ENCODE measurements at regions not wholly inside any gene's neighbourhood (a gene's known extent, or its start where the extent isn't known, plus 50 kb on each side); places are given as distances from the start of the nearest gene placed in this dataset.

DNA sequence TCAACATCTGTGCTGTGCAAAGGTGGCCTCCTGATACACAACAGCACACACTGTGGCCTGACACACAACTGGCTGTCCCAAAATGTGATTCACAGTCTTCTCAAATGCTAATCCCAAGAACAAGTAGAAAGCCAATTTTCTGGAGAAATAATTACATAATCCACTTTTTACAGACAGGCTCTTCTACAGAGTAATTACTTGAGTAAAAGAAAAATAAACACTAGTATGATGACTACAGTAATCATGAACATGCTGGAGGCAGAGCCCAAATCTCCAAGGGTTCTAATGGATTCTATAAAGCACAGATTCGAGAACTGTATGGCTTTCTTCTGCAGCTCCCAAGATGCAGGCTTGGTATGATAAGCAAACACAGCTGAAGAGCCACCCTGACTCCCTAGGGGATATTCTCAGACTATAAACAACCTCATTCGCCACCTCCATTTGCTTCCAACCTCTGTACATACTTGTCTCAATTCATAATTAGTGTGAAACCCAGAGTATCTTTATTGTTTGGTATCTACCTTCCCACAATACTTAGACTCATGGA, 81.9 kb downstream of the SIPA1L2 start:
- TF ChIP-seq GATA3 (IDR thresholded peaks at IDR 0.05; ENCODE audit: low read depth, low read length) (no peak), GATA2 (IDR thresholded peaks at IDR 0.05; ENCODE audit: low read depth, low read length) (no peak)

DNA sequence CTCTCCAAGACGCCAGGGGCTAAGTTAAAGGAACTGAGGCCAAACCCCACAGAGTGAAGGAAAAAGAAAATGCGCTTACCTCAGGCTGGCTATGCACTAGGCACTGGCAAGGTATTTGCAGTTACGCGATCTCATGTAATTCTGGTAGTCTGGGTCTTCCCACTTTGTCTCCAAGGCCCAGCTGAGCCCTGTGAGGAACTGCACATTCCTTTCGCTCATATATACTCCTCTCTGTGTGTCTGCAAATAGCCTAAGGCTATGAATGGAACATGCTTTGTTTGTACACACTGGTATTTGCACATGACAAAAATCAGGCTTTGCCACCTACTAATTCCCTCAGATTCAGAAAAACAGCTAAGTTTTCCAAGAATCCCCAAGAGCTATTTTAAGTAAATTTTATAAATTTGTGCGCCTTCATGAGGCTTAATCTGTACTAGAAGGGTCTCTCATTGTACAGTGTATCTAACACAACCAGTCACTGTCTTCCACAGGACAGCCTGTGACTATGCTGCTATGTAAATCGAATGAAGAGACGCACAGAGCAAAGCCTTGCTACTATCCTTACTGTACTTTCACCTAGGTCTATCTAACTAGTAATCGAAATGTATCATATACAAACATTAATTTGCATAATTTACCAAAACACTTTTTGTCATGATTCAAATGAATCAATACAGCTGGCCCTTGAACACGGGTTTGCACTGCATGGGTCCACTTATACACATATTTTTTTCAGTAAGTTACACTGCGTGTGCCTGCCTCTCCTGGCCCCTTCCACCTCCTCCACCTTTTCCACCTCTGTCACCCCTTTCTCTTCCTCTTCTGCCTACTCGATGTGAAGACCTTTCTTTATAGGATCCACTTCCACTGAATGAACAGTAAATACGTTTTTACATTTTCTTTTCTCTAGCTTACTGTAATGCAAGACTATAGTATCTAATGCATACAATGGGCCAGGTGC, 87.0 kb downstream of the SIPA1L2 start:
- TF ChIP-seq GATA3 (IDR thresholded peaks at IDR 0.05; ENCODE audit: low read depth, low read length) (no peak), GATA2 (IDR thresholded peaks at IDR 0.05; ENCODE audit: low read depth, low read length) (no peak)

DNA sequence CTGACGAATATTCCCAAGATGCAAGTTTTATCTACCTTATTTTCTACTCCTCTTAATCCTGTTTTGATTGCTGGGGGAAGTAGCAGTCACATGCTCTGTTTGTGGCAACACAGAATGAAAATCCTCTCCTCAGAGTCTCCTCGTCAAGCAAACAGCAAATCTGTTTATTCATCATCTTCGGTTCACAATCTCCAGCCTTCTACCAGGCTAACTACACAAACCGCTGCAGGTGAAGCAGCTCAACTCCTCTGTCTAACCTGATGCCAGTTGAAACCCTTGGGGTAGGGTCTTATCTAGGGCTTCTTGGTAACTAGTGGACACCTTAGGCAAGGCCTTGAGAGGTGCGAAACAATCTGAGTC, 91.0 kb downstream of the SIPA1L2 start:
- TF ChIP-seq GATA3 (IDR thresholded peaks at IDR 0.05; ENCODE audit: low read depth, low read length) (no peak), GATA2 (IDR thresholded peaks at IDR 0.05; ENCODE audit: low read depth, low read length) (no peak)

DNA sequence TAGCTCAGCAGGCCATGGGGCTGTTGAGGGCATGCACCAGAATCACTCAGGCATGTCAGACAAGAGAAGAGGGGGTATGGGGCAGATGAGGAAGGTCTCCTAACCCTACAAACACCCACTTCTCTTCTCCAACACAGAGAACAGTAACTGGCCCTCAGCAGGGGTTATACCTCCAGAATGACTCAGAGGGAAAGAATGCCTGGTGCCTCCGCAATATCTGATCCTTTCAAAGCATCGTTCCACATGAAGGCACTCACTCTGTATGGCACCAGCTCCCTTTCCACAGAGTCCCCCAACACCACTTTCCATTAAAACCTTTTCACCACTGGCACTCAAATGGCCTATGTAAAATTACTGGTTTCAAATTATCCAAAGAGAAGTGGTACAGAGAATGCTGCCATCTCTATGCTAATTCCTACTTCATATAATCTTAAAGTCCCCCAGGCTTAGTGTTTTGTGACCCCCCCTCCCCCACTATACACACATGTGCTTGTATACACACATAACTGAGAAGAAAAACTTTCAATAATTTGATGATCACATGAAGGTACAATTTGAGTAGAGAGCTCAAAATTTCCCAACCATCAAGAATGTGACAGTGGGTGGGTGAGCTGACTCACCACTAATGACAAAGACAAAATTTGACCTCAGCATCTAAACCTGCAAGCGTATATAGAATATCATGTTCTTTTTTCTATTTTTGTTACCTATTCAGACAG, 91.5 kb downstream of the SIPA1L2 start:
- TF ChIP-seq GATA2 (IDR thresholded peaks at IDR 0.05; ENCODE audit: low read depth, low read length) = no peak
- no peak for TF ChIP-seq GATA3 (IDR thresholded peaks at IDR 0.05; ENCODE audit: low read depth, low read length)

DNA sequence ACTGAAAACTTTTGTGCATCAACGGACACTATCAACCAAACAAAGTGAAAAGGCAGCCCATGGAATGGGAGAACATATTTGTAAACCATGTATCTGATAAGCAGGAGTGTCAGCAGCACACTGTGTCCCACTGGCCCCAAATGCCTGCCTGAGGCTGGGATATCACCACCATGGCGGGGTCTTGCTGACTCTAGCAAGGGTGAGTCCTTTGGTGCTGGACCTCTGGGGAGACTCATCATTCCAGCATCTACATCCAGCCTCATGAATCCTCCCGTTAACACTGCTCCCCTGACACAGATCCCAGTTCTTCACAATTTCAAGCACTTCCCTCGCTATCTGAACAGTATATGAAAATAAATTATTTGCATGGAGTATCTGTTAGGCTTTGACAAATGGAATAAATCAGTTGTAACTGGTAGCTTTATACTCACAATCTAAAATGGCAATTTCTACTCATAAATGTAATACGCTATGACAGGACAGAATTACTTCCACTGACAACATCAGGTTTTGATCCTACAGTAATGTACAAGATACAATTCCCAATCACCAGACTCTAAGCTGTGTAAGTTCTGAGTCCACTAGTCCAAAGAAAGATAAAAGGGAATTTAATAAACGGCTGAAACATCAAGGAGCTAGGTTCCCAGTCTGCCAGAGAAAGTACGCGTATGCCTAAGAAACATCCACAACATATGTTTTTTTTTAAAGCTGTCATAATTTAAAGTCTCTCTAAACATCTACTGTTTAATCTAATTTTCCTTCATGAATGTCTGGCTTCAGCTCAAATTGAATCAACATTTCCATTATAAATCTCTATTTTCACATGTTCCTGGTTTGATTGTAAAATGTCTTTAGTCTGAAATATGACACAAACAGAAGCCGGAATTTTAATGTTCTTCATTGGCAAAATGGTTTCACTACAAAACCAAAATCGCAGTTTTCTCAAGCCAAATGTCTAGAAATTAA, 95.1 kb downstream of the SIPA1L2 start:
- TF ChIP-seq GATA2 (IDR thresholded peaks at IDR 0.05; ENCODE audit: low read depth, low read length) (peak; percentile 78), GATA3 (IDR thresholded peaks at IDR 0.05; ENCODE audit: low read depth, low read length) (peak; percentile 73; the same call in 1 of the 2 replicates)

DNA sequence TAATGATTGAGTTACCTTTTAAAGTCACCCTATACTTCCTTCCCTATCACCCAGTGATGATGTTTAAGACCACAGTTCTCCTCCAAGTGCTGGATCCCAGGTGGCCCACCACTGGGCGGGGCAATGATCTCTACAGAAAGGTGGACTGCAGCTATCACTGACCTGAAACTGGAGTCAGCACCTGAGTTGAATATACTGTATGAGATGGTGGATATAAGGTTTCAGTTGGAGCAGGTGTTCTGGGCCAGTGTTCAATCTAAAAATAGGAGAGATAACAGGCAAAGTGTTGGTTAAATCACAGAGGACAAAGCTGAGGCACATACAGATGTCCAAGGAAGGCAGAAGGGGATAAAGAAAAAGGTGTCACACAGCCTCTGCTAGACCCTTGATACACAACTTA, 96.6 kb downstream of the SIPA1L2 start:
- TF ChIP-seq GATA2 (IDR thresholded peaks at IDR 0.05; ENCODE audit: low read depth, low read length) = no peak
- no peak for TF ChIP-seq GATA3 (IDR thresholded peaks at IDR 0.05; ENCODE audit: low read depth, low read length)

DNA sequence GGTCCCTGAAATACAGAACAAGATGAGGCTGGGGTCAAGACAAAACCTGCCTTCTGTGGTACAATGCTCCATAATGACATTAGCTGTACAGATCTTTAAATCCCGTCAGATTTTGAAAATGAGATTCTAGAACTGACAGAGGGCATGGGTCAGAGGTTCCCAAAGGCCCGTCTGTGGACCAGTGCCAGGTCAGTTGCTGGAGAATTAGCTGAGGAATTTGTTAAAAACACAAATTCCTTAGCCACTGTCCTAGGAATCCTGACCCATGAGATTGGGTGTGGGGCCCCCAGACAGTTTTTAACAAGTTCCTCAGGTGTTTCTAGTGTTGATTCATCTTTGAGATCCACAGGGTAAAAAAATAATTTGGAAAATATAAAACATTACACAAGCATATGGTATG, 97.0 kb downstream of the SIPA1L2 start:
- TF ChIP-seq GATA3 (IDR thresholded peaks at IDR 0.05; ENCODE audit: low read depth, low read length) = no peak
- TF ChIP-seq GATA2 (IDR thresholded peaks at IDR 0.05; ENCODE audit: low read depth, low read length) = no peak

DNA sequence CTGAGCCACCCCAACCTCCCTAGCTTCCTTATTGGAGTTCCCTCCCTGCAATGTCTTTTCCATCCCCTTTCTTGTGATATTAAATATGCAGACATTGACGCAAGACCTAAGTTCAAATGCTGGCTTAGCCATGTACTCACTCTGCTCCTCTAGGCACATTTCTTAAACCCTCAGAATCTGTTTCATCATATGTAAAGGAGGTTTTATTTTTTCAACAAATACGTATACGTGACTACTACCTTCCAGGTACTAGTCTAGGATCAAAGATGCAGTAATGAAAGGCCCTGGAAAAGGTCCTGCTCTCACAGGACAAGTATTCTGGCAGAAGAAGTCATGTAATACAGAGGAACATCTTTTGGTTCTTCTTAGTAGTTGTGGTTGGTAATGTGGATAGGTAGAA, 98.6 kb downstream of the SIPA1L2 start:
- no peak for TF ChIP-seq GATA3 (IDR thresholded peaks at IDR 0.05; ENCODE audit: low read depth, low read length)
- TF ChIP-seq GATA2 (IDR thresholded peaks at IDR 0.05; ENCODE audit: low read depth, low read length) = no peak

DNA sequence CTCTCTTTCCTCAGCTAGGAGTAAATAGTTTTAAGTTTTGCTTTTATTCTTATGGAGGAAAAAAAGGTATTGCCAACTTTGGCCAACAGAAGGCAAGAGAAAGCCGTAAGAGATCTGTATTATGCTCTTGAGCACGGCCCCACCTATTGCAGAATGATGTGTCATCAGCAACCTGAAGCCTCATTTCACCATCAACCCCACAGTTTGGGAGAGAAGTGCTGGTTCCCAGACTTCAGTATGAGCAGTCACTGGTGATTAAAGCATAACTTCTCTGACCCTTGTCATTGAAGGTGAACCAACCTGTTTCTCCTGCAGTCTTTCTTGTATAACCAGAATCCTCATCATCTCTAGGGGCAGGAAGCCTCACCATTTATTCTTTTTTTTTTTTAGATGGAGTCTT, 100.2 kb downstream of the SIPA1L2 start:
- no peak for TF ChIP-seq GATA3 (IDR thresholded peaks at IDR 0.05; ENCODE audit: low read depth, low read length)
- TF ChIP-seq GATA2 (IDR thresholded peaks at IDR 0.05; ENCODE audit: low read depth, low read length) = no peak

DNA sequence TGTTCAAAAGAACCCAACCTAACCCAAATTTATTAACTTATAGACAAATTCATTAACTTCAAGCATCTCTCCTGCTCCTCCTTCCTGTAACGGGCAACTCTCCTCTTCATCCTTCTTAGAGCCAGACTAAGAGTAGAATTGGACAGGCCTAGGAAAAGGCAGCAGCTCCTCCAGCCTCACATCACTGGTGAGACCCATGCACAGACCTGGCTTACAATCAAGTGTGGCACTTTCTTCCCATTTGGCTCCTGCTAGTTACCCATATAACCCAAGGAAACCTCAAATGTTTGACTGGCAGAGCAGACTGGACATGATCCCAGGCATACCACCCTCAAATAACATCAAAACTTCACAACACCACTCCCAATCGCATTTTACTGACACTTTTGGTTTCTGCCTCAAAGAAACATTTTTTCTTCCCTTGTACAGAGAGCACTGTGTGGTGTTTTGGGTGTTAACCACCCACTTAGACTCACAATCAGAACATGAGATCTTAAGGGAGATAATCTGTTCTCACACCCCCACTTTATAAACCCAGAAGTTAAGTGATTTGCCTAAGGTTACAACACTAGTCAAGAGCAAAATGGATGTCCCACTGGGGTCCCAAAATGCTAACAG, 101.4 kb downstream of the SIPA1L2 start:
- TF ChIP-seq GATA3 (IDR thresholded peaks at IDR 0.05; ENCODE audit: low read depth, low read length) (no peak), GATA2 (IDR thresholded peaks at IDR 0.05; ENCODE audit: low read depth, low read length) (no peak)

DNA sequence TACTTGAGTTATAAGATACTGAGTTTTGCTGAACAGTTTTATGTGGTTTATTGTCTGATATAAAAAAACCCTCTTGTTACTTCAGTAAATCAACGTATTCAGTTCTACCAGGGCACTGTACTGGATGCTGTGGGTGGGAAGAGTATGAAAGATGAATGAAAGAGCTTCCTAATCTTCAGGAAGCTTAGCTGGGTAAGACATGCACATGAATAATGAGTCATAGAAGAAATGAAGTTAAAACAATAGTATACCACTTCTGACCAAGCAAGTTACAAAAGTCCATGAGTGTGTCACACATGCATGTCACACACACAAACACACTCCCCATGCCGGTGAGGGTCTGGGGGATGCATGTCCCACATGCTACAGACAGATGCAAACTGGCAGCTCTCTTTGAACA, 105.9 kb downstream of the SIPA1L2 start:
- TF ChIP-seq GATA2 (IDR thresholded peaks at IDR 0.05; ENCODE audit: low read depth, low read length) = no peak
- no peak for TF ChIP-seq GATA3 (IDR thresholded peaks at IDR 0.05; ENCODE audit: low read depth, low read length)

DNA sequence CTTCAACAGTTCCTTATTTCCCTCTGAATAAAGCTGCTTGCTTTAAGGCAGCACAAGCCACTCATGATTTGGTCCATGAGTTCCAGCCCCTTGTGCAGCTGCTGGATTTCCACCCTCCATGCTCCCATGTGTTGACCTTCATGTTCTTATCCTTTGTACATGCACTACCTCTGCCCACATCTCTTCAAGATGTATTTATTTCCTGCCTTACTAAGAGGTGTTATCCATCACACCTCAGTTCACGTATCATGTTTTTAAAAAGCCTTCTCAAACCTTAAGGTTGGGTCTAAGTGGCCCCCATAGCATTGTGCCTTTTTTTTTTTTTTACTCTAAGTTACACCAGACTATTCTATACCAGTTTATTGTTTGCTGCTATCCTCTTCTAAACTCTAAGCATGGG, 107.7 kb downstream of the SIPA1L2 start:
- TF ChIP-seq GATA3 (IDR thresholded peaks at IDR 0.05; ENCODE audit: low read depth, low read length) = no peak
- TF ChIP-seq GATA2 (IDR thresholded peaks at IDR 0.05; ENCODE audit: low read depth, low read length) = no peak

DNA sequence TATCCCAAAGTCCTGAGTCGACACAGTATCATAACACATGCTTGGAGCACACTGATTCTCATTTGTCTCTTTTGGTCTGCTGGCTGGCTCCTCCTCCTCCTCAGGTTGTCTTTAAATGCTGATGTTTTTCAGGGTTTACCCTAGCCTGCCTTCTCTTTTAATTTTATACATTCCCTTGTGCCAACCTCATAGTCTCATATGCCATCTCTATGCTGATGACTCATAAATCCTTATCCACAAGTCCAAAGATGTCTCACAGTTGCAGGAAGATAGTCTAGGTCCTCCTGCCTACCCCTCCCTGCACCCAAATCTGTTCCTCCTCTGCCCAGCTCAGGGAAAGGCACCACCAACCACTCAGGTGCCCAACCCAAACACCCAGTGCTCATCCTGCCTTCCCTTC, 108.3 kb downstream of the SIPA1L2 start:
- TF ChIP-seq GATA2 (IDR thresholded peaks at IDR 0.05; ENCODE audit: low read depth, low read length) = no peak
- TF ChIP-seq GATA3 (IDR thresholded peaks at IDR 0.05; ENCODE audit: low read depth, low read length) = no peak

All from SH-SY5Y (cell line).